Gastrocnemius medialis (tissue), 4 donors: ENCODE measurements at regions not wholly inside any gene's neighbourhood (a gene's known extent, or its start where the extent isn't known, plus 50 kb on each side); places are given as distances from the start of the nearest gene placed in this dataset.

Source experiments
- CTCF ChIP-seq, 5 experiments: fragments of 450-650 bp in 3 of 5; fragments of 200-600 bp in 2 of 5; sonication (generic) in 2 of 5; IDR thresholded peaks in 4 of 5; conservative IDR thresholded peaks in 1 of 5; 1 replicate in 4 of 5; 2 replicates in 1 of 5; pipeline ENCODE4 v1.5.1; 2016 to 2019; ENCODE audit warnings: antibody characterized with exemption in 5 of 5, mild to moderate bottlenecking in 3 of 5, moderate library complexity in 3 of 5
- POLR2A ChIP-seq, 2 donors: fragments of 450-650 bp; IDR thresholded peaks; one replicate each; pipeline ENCODE4 v1.6.1; 2017; ENCODE audit warnings: antibody characterized with exemption in 2 of 2, mild to moderate bottlenecking in 2 of 2, moderate library complexity in 2 of 2

GRCh38 chr10:86594535-86594934 lies 59.8 kb upstream of the OPN4 start:
- TF ChIP-seq CTCF (IDR thresholded peaks at IDR 0.05 in 4 of 5, conservative IDR thresholded peaks at IDR 0.05 in 1 of 5) (no peak), POLR2A (IDR thresholded peaks at IDR 0.05) (no peak)
